Activated T-helper 17 cell treated with anti-CD3 and anti-CD28 coated beads, Interleukin-2, amount 50 U/mL, for 72 hours (primary cell): ENCODE measurements at regions not wholly inside any gene's neighbourhood (a gene's known extent, or its start where the extent isn't known, plus 50 kb on each side); places are given as distances from the start of the nearest gene placed in this dataset.
"Not testable (repeated sequence)": the region's sequence is repeated elsewhere in the genome, so short reads cannot be mapped to it uniquely, and the experiment has no call there.

Experiments used
- ATAC-seq: fragments of 150-1000 bp; cut with Tn5 transposase; replicated peaks from 2 replicates; pipeline ENCODE4 v1.10.0; 2021; ENCODE audit warnings: mild to moderate bottlenecking, moderate library complexity
- H3K27ac Mint-ChIP-seq: one replicate; pipeline ENCODE4 v1.8.0; 2022; ENCODE audit warnings: mixed read lengths
- H3K27me3 Mint-ChIP-seq: one replicate; pipeline ENCODE4 v1.8.0; 2022; ENCODE audit warnings: mixed read lengths
- H3K36me3 Mint-ChIP-seq: one replicate; pipeline ENCODE4 v1.8.0; 2022; ENCODE audit warnings: low read depth, mild to moderate bottlenecking, mixed read lengths
- H3K4me1 Mint-ChIP-seq: one replicate; pipeline ENCODE4 v1.8.0; 2022; ENCODE audit warnings: mixed read lengths
- H3K4me3 Mint-ChIP-seq: one replicate; pipeline ENCODE4 v1.8.0; 2022; ENCODE audit warnings: mild to moderate bottlenecking, mixed read lengths
- H3K9me3 Mint-ChIP-seq: one replicate; pipeline ENCODE4 v1.8.0; 2022; ENCODE audit warnings: mixed read lengths

GRCh38 chr15:96054621-96055020, 275.9 kb upstream of the NR2F2 start:
- H3K4me1 Mint-ChIP-seq: no peaks in the 10 kb centered on the region
- no peak overlapping the region for H3K4me3 Mint-ChIP-seq
- peaks cover 13% of the 10 kb centered on the region for H3K27me3 Mint-ChIP-seq
- ATAC-seq: no peak
- no peak overlapping the region for H3K27ac Mint-ChIP-seq
- no peaks in the 10 kb centered on the region for H3K36me3 Mint-ChIP-seq
- peaks cover 3% of the 10 kb centered on the region for H3K9me3 Mint-ChIP-seq

GRCh38 chr15:96058103-96058851, 272.2 kb upstream of the NR2F2 start:
- peaks cover 8% of the 10 kb centered on the region for H3K9me3 Mint-ChIP-seq
- no peak for ATAC-seq
- no peaks in the 10 kb centered on the region for H3K36me3 Mint-ChIP-seq
- peaks cover 12% of the 10 kb centered on the region for H3K27me3 Mint-ChIP-seq
- H3K4me3 Mint-ChIP-seq: no peak overlapping the region
- H3K27ac Mint-ChIP-seq: no peak overlapping the region
- H3K4me1 Mint-ChIP-seq: no peaks in the 10 kb centered on the region

- not testable (repeated sequence) for H3K4me3 Mint-ChIP-seq
Observed at GRCh38 chr15:96058852-96059103, 271.7 kb upstream of the NR2F2 start.

GRCh38 chr15:96060591-96060990, 269.9 kb upstream of the NR2F2 start:
- H3K4me1 Mint-ChIP-seq, H3K27ac Mint-ChIP-seq, H3K4me3 Mint-ChIP-seq, ATAC-seq, H3K9me3 Mint-ChIP-seq, H3K36me3 Mint-ChIP-seq, H3K27me3 Mint-ChIP-seq: not testable (repeated sequence)

More at GRCh38 chr15:96058852-96059103, 271.7 kb upstream of the NR2F2 start:
- H3K27ac Mint-ChIP-seq, H3K27me3 Mint-ChIP-seq, ATAC-seq, H3K4me1 Mint-ChIP-seq, H3K36me3 Mint-ChIP-seq, H3K9me3 Mint-ChIP-seq: not testable (repeated sequence)

- no peak for ATAC-seq
- Mint-ChIP-seq H3K36me3 (no peaks in the 10 kb centered on the region), H3K4me1 (no peaks in the 10 kb centered on the region), H3K4me3 (no peak overlapping the region), H3K27ac (no peak overlapping the region), H3K9me3 (peaks cover 5% of the 10 kb centered on the region), H3K27me3 (peaks cover 5% of the 10 kb centered on the region)
Observed at GRCh38 chr15:96064351-96064756, 266.1 kb upstream of the NR2F2 start.

- no peak for ATAC-seq
- no peak overlapping the region for H3K4me3 Mint-ChIP-seq
- no peaks in the 10 kb centered on the region for H3K27me3 Mint-ChIP-seq
- no peaks in the 10 kb centered on the region for H3K9me3 Mint-ChIP-seq
- H3K4me1 Mint-ChIP-seq: no peaks in the 10 kb centered on the region
- no peak overlapping the region for H3K27ac Mint-ChIP-seq
- no peaks in the 10 kb centered on the region for H3K36me3 Mint-ChIP-seq
Observed at GRCh38 chr15:96066126-96066525, 264.4 kb upstream of the NR2F2 start.

GRCh38 chr15:96066852-96067495, 263.5 kb upstream of the NR2F2 start:
- no peaks in the 10 kb centered on the region for H3K4me1 Mint-ChIP-seq

GRCh38 chr15:96067677-96068076, 262.8 kb upstream of the NR2F2 start:
- Mint-ChIP-seq H3K4me1 (no peaks in the 10 kb centered on the region), H3K9me3 (peaks cover 5% of the 10 kb centered on the region), H3K27me3 (peaks cover 4% of the 10 kb centered on the region), H3K36me3 (no peaks in the 10 kb centered on the region), H3K27ac (no peak overlapping the region), H3K4me3 (no peak overlapping the region)
- ATAC-seq: no peak

More at GRCh38 chr15:96066852-96067495, 263.5 kb upstream of the NR2F2 start:
- peaks cover 1% of the 10 kb centered on the region for H3K27me3 Mint-ChIP-seq
- no peak for ATAC-seq
- H3K4me3 Mint-ChIP-seq: no peak overlapping the region
- H3K36me3 Mint-ChIP-seq: no peaks in the 10 kb centered on the region
- H3K9me3 Mint-ChIP-seq: peaks cover 1% of the 10 kb centered on the region
- H3K27ac Mint-ChIP-seq: no peak overlapping the region

- Mint-ChIP-seq H3K36me3 (no peaks in the 10 kb centered on the region), H3K27me3 (peaks cover 4% of the 10 kb centered on the region), H3K4me3 (no peak overlapping the region), H3K9me3 (peaks cover 8% of the 10 kb centered on the region), H3K27ac (no peak overlapping the region), H3K4me1 (no peaks in the 10 kb centered on the region)
- no peak for ATAC-seq
Observed at GRCh38 chr15:96068897-96069296, 261.6 kb upstream of the NR2F2 start.

GRCh38 chr15:96070636-96071035, 259.9 kb upstream of the NR2F2 start:
- no peak overlapping the region for H3K4me3 Mint-ChIP-seq
- H3K27me3 Mint-ChIP-seq: peaks cover 4% of the 10 kb centered on the region
- no peaks in the 10 kb centered on the region for H3K36me3 Mint-ChIP-seq
- no peak for ATAC-seq
- H3K4me1 Mint-ChIP-seq: no peaks in the 10 kb centered on the region
- no peak overlapping the region for H3K27ac Mint-ChIP-seq
- H3K9me3 Mint-ChIP-seq: peaks cover 8% of the 10 kb centered on the region

GRCh38 chr15:96072821-96073220, 257.7 kb upstream of the NR2F2 start:
- ATAC-seq: no peak
- H3K27me3 Mint-ChIP-seq: peaks cover 4% of the 10 kb centered on the region
- no peak overlapping the region for H3K4me3 Mint-ChIP-seq
- no peaks in the 10 kb centered on the region for H3K4me1 Mint-ChIP-seq
- no peaks in the 10 kb centered on the region for H3K36me3 Mint-ChIP-seq
- no peak overlapping the region for H3K27ac Mint-ChIP-seq
- H3K9me3 Mint-ChIP-seq: peaks cover 8% of the 10 kb centered on the region

GRCh38 chr15:96073908-96074307, 256.6 kb upstream of the NR2F2 start:
- no peak overlapping the region for H3K4me3 Mint-ChIP-seq
- no peak overlapping the region for H3K27ac Mint-ChIP-seq
- peaks cover 4% of the 10 kb centered on the region for H3K27me3 Mint-ChIP-seq
- no peaks in the 10 kb centered on the region for H3K36me3 Mint-ChIP-seq
- no peak for ATAC-seq
- H3K9me3 Mint-ChIP-seq: peaks cover 8% of the 10 kb centered on the region
- H3K4me1 Mint-ChIP-seq: no peaks in the 10 kb centered on the region

GRCh38 chr15:96075895-96076294, 254.6 kb upstream of the NR2F2 start:
- H3K9me3 Mint-ChIP-seq: peaks cover 8% of the 10 kb centered on the region
- no peak overlapping the region for H3K4me3 Mint-ChIP-seq
- H3K27ac Mint-ChIP-seq: no peak overlapping the region
- peaks cover 4% of the 10 kb centered on the region for H3K27me3 Mint-ChIP-seq
- ATAC-seq: no peak
- H3K4me1 Mint-ChIP-seq: no peaks in the 10 kb centered on the region
- no peaks in the 10 kb centered on the region for H3K36me3 Mint-ChIP-seq

GRCh38 chr15:96076350-96076749, 254.2 kb upstream of the NR2F2 start:
- Mint-ChIP-seq H3K4me3 (no peak overlapping the region), H3K36me3 (no peaks in the 10 kb centered on the region), H3K4me1 (no peaks in the 10 kb centered on the region), H3K9me3 (peaks cover 8% of the 10 kb centered on the region), H3K27ac (no peak overlapping the region), H3K27me3 (peaks cover 4% of the 10 kb centered on the region)
- no peak for ATAC-seq

GRCh38 chr15:96079041-96079440, 251.5 kb upstream of the NR2F2 start:
- Mint-ChIP-seq H3K36me3 (no peaks in the 10 kb centered on the region), H3K9me3 (no peaks in the 10 kb centered on the region), H3K4me1 (no peaks in the 10 kb centered on the region), H3K27me3 (no peaks in the 10 kb centered on the region), H3K4me3 (no peak overlapping the region), H3K27ac (no peak overlapping the region)
- no peak for ATAC-seq
